Adipose tissue (tissue), 3 donors: ENCODE measurements at regions not wholly inside any gene's neighbourhood (a gene's known extent, or its start where the extent isn't known, plus 50 kb on each side); places are given as distances from the start of the nearest gene placed in this dataset.

Experiments
- H3K27ac ChIP-seq: one replicate; pipeline ENCODE4 v1.5.1; 2013; ENCODE audit warnings: low read depth, low read length
- WGBS, 3 donors: extraction: QIAGEN DNeasy Blood & Tissue Kit; methylation state at CpG; one replicate each; pipeline ENCODE4 v1.1.7; 2013; 5-methylcytosine and 5-hydroxymethylcytosine counted together
- donor health status: healthy with polysubstance abuse.
- donor health status: Bipolar disorder and iron deficiency.
- donor health status: healthy.

GRCh38 chr21:16743317-16743716 lies 769.5 kb upstream of the CXADR start:
- 62 to 87% (median 78%) methylated on average over 1 of the region's 1 CpG for WGBS, 3 donors
- H3K27ac ChIP-seq, result no peak overlapping the region

GRCh38 chr21:16750926-16751325 lies 761.9 kb upstream of the CXADR start:
- no peak overlapping the region for H3K27ac ChIP-seq
- 53 to 74% (median 70%) methylated on average over 3 of the region's 3 CpGs for WGBS, 3 donors

GRCh38 chr21:16751695-16752474 lies 761.0 kb upstream of the CXADR start:
- no peak overlapping the region for H3K27ac ChIP-seq
- 44 to 71% (median 67%) methylated on average over 2 of the region's 2 CpGs for WGBS, 3 donors

- WGBS, 3 donors, result 61 to 67% (median 67%) methylated on average over 1 of the region's 1 CpG
These were observed 760.4 kb upstream of the CXADR start for GRCh38 chr21:16752475-16752857.

GRCh38 chr21:16755061-16755460 lies 757.8 kb upstream of the CXADR start:
- H3K27ac ChIP-seq, result no peak overlapping the region

More at GRCh38 chr21:16752475-16752857, 760.4 kb upstream of the CXADR start:
- H3K27ac ChIP-seq, result no peak overlapping the region

GRCh38 chr21:16767201-16767600 lies 745.6 kb upstream of the CXADR start:
- H3K27ac ChIP-seq, result no peak overlapping the region
- 76 to 85% (median 85%) methylated on average over 2 of the region's 2 CpGs for WGBS, 3 donors

GRCh38 chr21:16768096-16768495 lies 744.7 kb upstream of the CXADR start:
- WGBS, 3 donors, result 59 to 77% (median 72%) methylated on average over 3 of the region's 3 CpGs

GRCh38 chr21:16770266-16770665 lies 742.6 kb upstream of the CXADR start:
- H3K27ac ChIP-seq, result no peak overlapping the region

More at GRCh38 chr21:16768096-16768495, 744.7 kb upstream of the CXADR start:
- no peak overlapping the region for H3K27ac ChIP-seq

GRCh38 chr21:16773206-16773605 lies 739.6 kb upstream of the CXADR start:
- WGBS, 3 donors, result 33 to 61% (median 61%) methylated on average over 1 of the region's 1 CpG
- no peak overlapping the region for H3K27ac ChIP-seq

GRCh38 chr21:16775076-16775475 lies 737.8 kb upstream of the CXADR start:
- WGBS, 3 donors, result 51 to 85% (median 78%) methylated on average over 5 of the region's 5 CpGs
- H3K27ac ChIP-seq, result no peak overlapping the region

- WGBS, 3 donors, result 42 to 66% (median 63%) methylated on average over 6 of the region's 6 CpGs
- no peak overlapping the region for H3K27ac ChIP-seq
These were observed 735.7 kb upstream of the CXADR start for GRCh38 chr21:16777041-16777720.

GRCh38 chr21:16788584-16788983 lies 724.3 kb upstream of the CXADR start:
- no peak overlapping the region for H3K27ac ChIP-seq
- WGBS, 3 donors, result 26 to 39% (median 35%) methylated on average over 2 of the region's 2 CpGs

GRCh38 chr21:16789636-16790035 lies 723.2 kb upstream of the CXADR start:
- WGBS, 3 donors, result 70 to 82% (median 75%) methylated on average over 3 of the region's 3 CpGs

GRCh38 chr21:16792101-16792500 lies 720.7 kb upstream of the CXADR start:
- 77 to 84% (median 78%) methylated on average over 5 of the region's 5 CpGs for WGBS, 3 donors
- no peak overlapping the region for H3K27ac ChIP-seq

More at GRCh38 chr21:16789636-16790035, 723.2 kb upstream of the CXADR start:
- H3K27ac ChIP-seq, result no peak overlapping the region

- no peak overlapping the region for H3K27ac ChIP-seq
- 60 to 69% (median 68%) methylated on average over 3 of the region's 3 CpGs for WGBS, 3 donors
These were observed 717.9 kb upstream of the CXADR start for GRCh38 chr21:16794950-16795349.

GRCh38 chr21:16796776-16797175 lies 716.1 kb upstream of the CXADR start:
- no peak overlapping the region for H3K27ac ChIP-seq

GRCh38 chr21:16797540-16797939 lies 715.3 kb upstream of the CXADR start:
- WGBS, 3 donors, result 66 to 76% (median 70%) methylated on average over 2 of the region's 2 CpGs
- H3K27ac ChIP-seq, result no peak overlapping the region

GRCh38 chr21:16797966-16798365 lies 714.9 kb upstream of the CXADR start:
- H3K27ac ChIP-seq, result no peak overlapping the region
- 57 to 85% (median 82%) methylated on average over 2 of the region's 2 CpGs for WGBS, 3 donors

- no peak overlapping the region for H3K27ac ChIP-seq
- WGBS, 3 donors, result 79 to 85% (median 84%) methylated on average over 3 of the region's 3 CpGs
These were observed 712.1 kb upstream of the CXADR start for GRCh38 chr21:16800536-16801275.
